ENCODE measurements at regions not wholly inside any gene's neighbourhood (a gene's known extent, or its start where the extent isn't known, plus 50 kb on each side); places are given as distances from the start of the nearest gene placed in this dataset.
A peak's percentile ranks its signal among the peaks of the same experiment; 100 is the strongest.
"Not testable (repeated sequence)": the region's sequence is repeated elsewhere in the genome, so short reads cannot be mapped to it uniquely, and the experiment has no call there.

DNA sequence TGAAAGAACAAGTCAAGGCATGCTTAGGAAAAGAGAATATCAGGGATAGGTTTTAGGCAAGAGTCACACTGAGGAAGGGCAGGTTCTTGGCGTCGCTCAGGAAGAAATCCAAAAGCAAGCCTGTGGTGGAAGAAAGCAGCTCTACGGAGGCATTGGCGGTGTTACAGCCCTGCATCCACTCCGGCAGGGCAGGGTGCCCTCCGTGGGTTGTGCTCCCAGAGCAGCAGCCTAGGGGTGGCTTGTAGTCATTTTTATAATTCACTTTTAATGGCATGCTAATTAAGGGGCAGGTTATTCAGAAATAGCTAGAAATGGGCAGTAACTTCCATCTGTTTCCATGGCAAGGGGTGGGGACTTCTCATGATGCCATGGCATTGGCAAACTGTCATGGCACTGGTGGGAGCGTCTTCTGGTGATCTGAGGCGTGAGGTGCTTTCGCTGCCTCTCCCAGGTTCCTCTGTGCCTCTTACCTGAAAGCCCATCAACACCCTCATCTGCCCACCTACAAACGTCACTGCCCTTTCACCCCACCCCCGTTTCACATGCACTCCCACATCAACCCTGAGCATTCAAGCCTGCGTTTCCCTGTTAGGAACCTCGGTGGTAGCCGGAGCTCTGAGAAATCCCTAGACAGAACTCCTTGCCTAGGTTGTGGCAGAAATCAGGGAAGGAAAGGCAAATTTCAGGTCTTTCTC, 1763.8 kb upstream of the TPTE start:
- not testable (repeated sequence) for H4K20me1 ChIP-seq (ENCODE audit: insufficient read depth, low read length); H3K36me3 ChIP-seq (ENCODE audit: insufficient read depth, low read length); H3K4me3 ChIP-seq (ENCODE audit: insufficient read depth, low read length); H3K4me1 ChIP-seq (ENCODE audit: insufficient read depth, low read length); H3K9me3 ChIP-seq (ENCODE audit: low read depth, low read length); H3K4me2 ChIP-seq (ENCODE audit: insufficient read depth, low read length); DNase-seq (ENCODE audit: insufficient read length, low spot score, missing footprints); H3K27ac ChIP-seq (ENCODE audit: low read depth, low read length); H3K79me2 ChIP-seq (ENCODE audit: insufficient read depth, low read length); H2AFZ ChIP-seq (ENCODE audit: low read length); H3K27me3 ChIP-seq (ENCODE audit: insufficient read depth, low read length)

DNA sequence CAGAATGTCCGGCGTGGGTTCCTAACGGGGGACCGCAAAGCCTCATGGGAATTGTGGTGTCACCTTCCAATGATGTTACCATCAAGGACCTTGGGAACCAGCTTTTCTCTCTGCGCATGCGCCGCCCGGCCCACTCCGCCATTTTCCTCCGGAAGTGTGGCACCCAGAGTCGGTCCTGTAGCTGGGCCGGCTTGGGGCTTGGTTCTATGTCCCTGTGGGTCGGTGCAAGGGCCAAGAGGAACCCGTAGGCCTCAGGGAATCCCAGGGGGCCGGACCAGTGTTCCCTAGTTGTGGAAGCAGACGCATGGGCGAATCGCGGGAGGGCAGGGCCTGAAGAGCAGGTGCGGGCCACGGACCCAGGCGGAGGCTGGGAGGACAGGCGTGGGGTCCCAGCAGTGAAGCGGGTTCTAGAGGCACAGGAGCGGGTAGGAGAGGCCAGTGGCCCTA, 1762.4 kb upstream of the TPTE start:
- H3K9me3 ChIP-seq (ENCODE audit: low read depth, low read length); H3K4me2 ChIP-seq (ENCODE audit: insufficient read depth, low read length); H3K79me2 ChIP-seq (ENCODE audit: insufficient read depth, low read length); H4K20me1 ChIP-seq (ENCODE audit: insufficient read depth, low read length); H3K4me3 ChIP-seq (ENCODE audit: insufficient read depth, low read length); H3K4me1 ChIP-seq (ENCODE audit: insufficient read depth, low read length); H3K27ac ChIP-seq (ENCODE audit: low read depth, low read length); H3K27me3 ChIP-seq (ENCODE audit: insufficient read depth, low read length); H3K36me3 ChIP-seq (ENCODE audit: insufficient read depth, low read length); H2AFZ ChIP-seq (ENCODE audit: low read length): not testable (repeated sequence)
- peak; percentile 11 for DNase-seq (ENCODE audit: insufficient read length, low spot score, missing footprints)

DNA sequence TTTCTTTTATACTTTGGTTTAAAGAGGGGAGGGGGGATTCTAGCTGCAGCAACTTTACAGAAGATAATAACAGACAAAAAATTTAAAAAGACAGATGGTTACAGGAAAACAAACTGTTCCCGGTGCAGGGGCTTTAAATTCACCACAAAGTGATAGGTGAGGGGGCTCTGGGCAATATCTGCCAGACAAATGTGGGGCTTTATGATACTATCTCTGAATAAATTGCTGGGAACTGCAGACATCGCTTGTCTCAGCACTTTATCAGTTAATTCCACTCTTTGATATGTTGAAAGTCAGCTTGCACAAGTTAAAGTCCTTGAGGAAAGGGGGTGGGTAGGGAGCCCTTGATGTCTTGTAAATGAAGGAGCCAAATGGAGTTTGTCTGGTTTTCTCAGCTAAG, 1759.1 kb upstream of the TPTE start:
- H4K20me1 ChIP-seq (ENCODE audit: insufficient read depth, low read length); H3K27ac ChIP-seq (ENCODE audit: low read depth, low read length); H3K36me3 ChIP-seq (ENCODE audit: insufficient read depth, low read length); H3K9me3 ChIP-seq (ENCODE audit: low read depth, low read length); H3K27me3 ChIP-seq (ENCODE audit: insufficient read depth, low read length); H3K4me1 ChIP-seq (ENCODE audit: insufficient read depth, low read length); H3K4me2 ChIP-seq (ENCODE audit: insufficient read depth, low read length); H3K79me2 ChIP-seq (ENCODE audit: insufficient read depth, low read length); DNase-seq (ENCODE audit: insufficient read length, low spot score, missing footprints); H2AFZ ChIP-seq (ENCODE audit: low read length); H3K4me3 ChIP-seq (ENCODE audit: insufficient read depth, low read length): not testable (repeated sequence)

DNA sequence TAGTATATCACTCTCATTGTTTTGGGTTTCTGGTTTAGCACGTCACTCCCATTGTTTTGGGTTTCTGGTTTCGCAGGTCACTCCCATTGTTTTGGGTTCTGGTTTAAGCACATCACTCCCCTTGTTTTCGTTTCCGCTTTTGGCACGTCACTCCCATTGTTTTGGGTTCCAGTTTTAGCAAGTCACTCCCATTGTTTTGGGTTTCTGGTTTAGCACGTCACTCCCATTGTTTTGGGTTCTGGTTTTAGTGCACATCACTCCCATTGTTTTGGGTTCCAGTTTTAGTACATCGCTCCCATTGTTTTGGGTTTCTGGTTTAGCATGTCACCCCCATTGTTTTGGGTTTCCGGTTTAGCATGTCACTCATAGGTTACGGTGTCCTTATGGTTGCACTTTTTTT, 1757.0 kb upstream of the TPTE start:
- H3K79me2 ChIP-seq (ENCODE audit: insufficient read depth, low read length); H3K4me3 ChIP-seq (ENCODE audit: insufficient read depth, low read length); H3K27ac ChIP-seq (ENCODE audit: low read depth, low read length); H3K9me3 ChIP-seq (ENCODE audit: low read depth, low read length); H3K27me3 ChIP-seq (ENCODE audit: insufficient read depth, low read length); H3K4me2 ChIP-seq (ENCODE audit: insufficient read depth, low read length); DNase-seq (ENCODE audit: insufficient read length, low spot score, missing footprints); H3K4me1 ChIP-seq (ENCODE audit: insufficient read depth, low read length); H2AFZ ChIP-seq (ENCODE audit: low read length); H3K36me3 ChIP-seq (ENCODE audit: insufficient read depth, low read length); H4K20me1 ChIP-seq (ENCODE audit: insufficient read depth, low read length): not testable (repeated sequence)

DNA sequence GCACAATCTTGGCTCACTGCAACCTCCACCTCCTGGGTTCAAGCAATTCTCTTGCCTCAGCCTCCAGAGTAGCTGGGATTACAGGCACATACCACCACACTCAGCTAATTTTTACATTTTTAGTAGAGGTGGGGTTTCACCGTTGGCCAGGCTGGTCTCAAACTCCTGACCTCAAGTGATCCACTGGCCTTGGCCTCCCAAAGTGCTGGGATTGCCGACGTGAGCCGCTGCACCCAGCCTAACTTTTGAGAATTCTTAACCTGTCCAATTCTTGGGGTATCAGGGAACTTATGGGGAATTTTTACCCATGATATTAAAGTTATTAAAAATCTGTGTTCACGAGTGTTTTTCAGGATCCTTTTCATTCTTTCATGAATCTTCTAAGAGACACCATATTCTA, 1755.2 kb upstream of the TPTE start:
- H3K79me2 ChIP-seq (ENCODE audit: insufficient read depth, low read length); H3K27ac ChIP-seq (ENCODE audit: low read depth, low read length); H3K9me3 ChIP-seq (ENCODE audit: low read depth, low read length); H3K4me2 ChIP-seq (ENCODE audit: insufficient read depth, low read length); H3K36me3 ChIP-seq (ENCODE audit: insufficient read depth, low read length); H3K4me3 ChIP-seq (ENCODE audit: insufficient read depth, low read length); H3K4me1 ChIP-seq (ENCODE audit: insufficient read depth, low read length); H4K20me1 ChIP-seq (ENCODE audit: insufficient read depth, low read length); H2AFZ ChIP-seq (ENCODE audit: low read length); H3K27me3 ChIP-seq (ENCODE audit: insufficient read depth, low read length); DNase-seq (ENCODE audit: insufficient read length, low spot score, missing footprints): not testable (repeated sequence)

DNA sequence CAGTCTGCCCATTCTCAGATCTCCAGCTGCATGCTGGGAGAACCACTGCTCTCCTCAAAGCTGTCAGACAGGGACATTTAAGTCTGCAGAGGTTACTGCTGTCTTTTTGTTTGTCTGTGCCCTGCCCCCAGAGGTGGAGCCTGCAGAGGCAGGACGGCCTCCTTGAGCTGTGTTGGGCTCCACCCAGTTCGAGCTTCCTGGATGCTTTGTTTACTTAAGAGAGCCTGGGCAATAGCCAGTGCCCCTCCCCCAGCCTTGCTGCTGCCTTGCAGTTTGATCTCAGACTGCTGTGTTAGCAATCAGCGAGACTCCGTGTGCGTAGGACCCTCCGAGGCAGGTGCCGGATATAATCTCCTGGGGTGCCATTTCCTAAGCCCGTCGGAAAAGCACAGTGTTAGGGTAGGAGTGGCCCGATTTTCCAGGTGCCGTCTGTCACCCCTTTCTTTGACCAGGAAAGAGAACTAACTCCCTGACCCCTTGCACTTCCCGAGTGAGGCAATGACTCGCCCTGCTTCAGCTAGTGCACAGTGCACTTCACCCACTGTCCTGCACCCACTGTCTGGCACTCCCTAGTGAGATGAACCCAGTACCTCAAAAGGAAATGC, 1748.4 kb upstream of the TPTE start:
- H3K27ac ChIP-seq (ENCODE audit: low read depth, low read length); H3K4me2 ChIP-seq (ENCODE audit: insufficient read depth, low read length): not testable (repeated sequence)

DNA sequence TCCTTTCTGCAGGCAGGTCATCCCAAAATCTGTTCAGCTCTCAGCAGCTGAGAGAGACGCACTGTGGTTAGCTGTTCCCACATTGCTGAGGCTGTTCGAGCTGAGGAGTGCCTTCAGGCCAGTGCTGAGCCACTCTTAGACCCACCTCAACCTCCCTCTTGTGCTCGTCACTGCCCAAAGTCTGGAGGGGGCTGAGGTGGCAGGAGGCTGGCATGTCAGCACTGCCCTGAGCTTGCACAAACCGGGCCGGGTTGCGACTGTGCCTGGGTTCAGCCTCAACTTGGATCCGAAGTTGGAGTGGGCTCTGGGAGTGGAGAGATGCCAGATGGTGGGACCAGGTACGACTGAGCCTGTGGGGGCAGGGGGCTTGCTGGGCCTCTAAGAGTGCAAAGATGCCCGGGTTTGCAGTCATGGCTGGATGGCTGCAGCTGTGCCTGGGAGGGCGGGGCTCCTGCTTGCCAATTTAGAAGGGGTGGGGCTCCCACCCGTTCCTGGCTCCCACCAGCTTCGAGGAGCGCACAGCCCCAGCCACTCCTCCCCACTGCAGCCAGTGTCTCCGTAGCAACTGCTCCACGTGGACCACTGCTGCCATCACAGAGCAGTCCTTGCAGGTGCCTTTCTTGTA, 1745.7 kb upstream of the TPTE start:
- DNase-seq (ENCODE audit: insufficient read length, low spot score, missing footprints); H3K27me3 ChIP-seq (ENCODE audit: insufficient read depth, low read length); H3K9me3 ChIP-seq (ENCODE audit: low read depth, low read length); H3K4me2 ChIP-seq (ENCODE audit: insufficient read depth, low read length); H3K4me1 ChIP-seq (ENCODE audit: insufficient read depth, low read length); H3K27ac ChIP-seq (ENCODE audit: low read depth, low read length); H3K36me3 ChIP-seq (ENCODE audit: insufficient read depth, low read length); H3K79me2 ChIP-seq (ENCODE audit: insufficient read depth, low read length); H3K4me3 ChIP-seq (ENCODE audit: insufficient read depth, low read length); H4K20me1 ChIP-seq (ENCODE audit: insufficient read depth, low read length); H2AFZ ChIP-seq (ENCODE audit: low read length): not testable (repeated sequence)

More for the DNA sequence above, 1748.4 kb upstream of the TPTE start:
- DNase-seq (ENCODE audit: insufficient read length, low spot score, missing footprints); H3K79me2 ChIP-seq (ENCODE audit: insufficient read depth, low read length); H3K4me3 ChIP-seq (ENCODE audit: insufficient read depth, low read length); H3K9me3 ChIP-seq (ENCODE audit: low read depth, low read length); H4K20me1 ChIP-seq (ENCODE audit: insufficient read depth, low read length); H3K27me3 ChIP-seq (ENCODE audit: insufficient read depth, low read length); H3K4me1 ChIP-seq (ENCODE audit: insufficient read depth, low read length); H2AFZ ChIP-seq (ENCODE audit: low read length); H3K36me3 ChIP-seq (ENCODE audit: insufficient read depth, low read length): not testable (repeated sequence)

DNA sequence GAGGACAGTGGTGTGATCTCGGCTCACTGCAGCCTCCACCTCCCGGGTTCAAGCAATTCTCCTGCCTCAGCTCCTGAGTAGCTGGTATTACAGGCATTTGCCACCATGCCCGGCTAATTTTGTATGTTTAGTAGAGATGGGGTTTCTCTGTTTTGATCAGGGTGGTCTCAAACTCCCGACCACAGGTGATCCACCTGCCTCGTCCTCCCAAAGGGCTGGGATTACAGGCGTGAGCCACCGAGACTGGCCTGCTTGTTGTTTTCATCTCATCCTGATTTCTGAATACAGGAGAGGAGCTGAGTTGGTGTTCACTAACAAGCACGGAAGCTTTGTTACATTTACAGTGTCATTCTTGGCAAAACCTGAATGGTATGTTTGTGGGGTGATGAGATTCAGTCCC, 1744.1 kb upstream of the TPTE start:
- DNase-seq (ENCODE audit: insufficient read length, low spot score, missing footprints); H4K20me1 ChIP-seq (ENCODE audit: insufficient read depth, low read length); H3K4me1 ChIP-seq (ENCODE audit: insufficient read depth, low read length); H3K9me3 ChIP-seq (ENCODE audit: low read depth, low read length); H3K4me3 ChIP-seq (ENCODE audit: insufficient read depth, low read length); H3K27ac ChIP-seq (ENCODE audit: low read depth, low read length); H2AFZ ChIP-seq (ENCODE audit: low read length); H3K4me2 ChIP-seq (ENCODE audit: insufficient read depth, low read length); H3K27me3 ChIP-seq (ENCODE audit: insufficient read depth, low read length); H3K36me3 ChIP-seq (ENCODE audit: insufficient read depth, low read length); H3K79me2 ChIP-seq (ENCODE audit: insufficient read depth, low read length): not testable (repeated sequence)

Measured in osteoblast (primary cell).